K562 (cell line): ENCODE measurements at regions not wholly inside any gene's neighbourhood (a gene's known extent, or its start where the extent isn't known, plus 50 kb on each side); places are given as distances from the start of the nearest gene placed in this dataset.

Experiments used
- CBX1 ChIP-seq: sonication (generic); IDR thresholded peaks from 2 replicates; pipeline ENCODE4 v1.6.1; 2016; ENCODE audit warnings: antibody characterized with exemption, low read depth, mild to moderate bottlenecking
- CHD1 ChIP-seq: fragments of 200-600 bp; sonication (generic); IDR thresholded peaks from one replicate; pipeline ENCODE4 v1.6.1; 2012; ENCODE audit warnings: mild to moderate bottlenecking, moderate library complexity, low read length, inconsistent platforms
- CREBBP ChIP-seq: IDR thresholded peaks from one replicate; pipeline ENCODE4 v1.6.1; 2012; ENCODE audit warnings: low read depth, mild to moderate bottlenecking, control low read depth, inconsistent platforms, low read length
- DMBX1 ChIP-seq: fragments of 250-450 bp; sonication (Bioruptor Pico); IDR thresholded peaks from 2 replicates; pipeline ENCODE4 v1.8.0; 2022; ENCODE audit warnings: inconsistent platforms, mild to moderate bottlenecking, moderate library complexity, borderline replicate concordance
- EP400 ChIP-seq: fragments of 450-650 bp; IDR thresholded peaks from 2 replicates; pipeline ENCODE4 v1.6.1; 2017; ENCODE audit warnings: antibody characterized with exemption, mild to moderate bottlenecking, moderate library complexity
- ESRRB ChIP-seq: fragments of 250-450 bp; sonication (Bioruptor Pico); IDR thresholded peaks from 2 replicates; pipeline ENCODE4 v1.5.0; 2020; ENCODE audit warnings: mild to moderate bottlenecking, moderate library complexity, borderline replicate concordance
- FOS ChIP-seq: IDR thresholded peaks from 3 replicates; pipeline ENCODE4 v1.6.1; 2011; ENCODE audit not compliant: insufficient read length; ENCODE audit errors: extremely low read depth
- HCFC1 ChIP-seq: IDR thresholded peaks from 2 replicates; pipeline ENCODE4 v1.6.1; 2012; ENCODE audit warnings: low read depth, low read length, improper control_type of control experiment
- HMGN3 ChIP-seq: IDR thresholded peaks from 2 replicates; pipeline ENCODE4 v1.6.1; 2011; ENCODE audit warnings: borderline replicate concordance, low read depth, mild to moderate bottlenecking, mixed read lengths, low read length; ENCODE audit not compliant: insufficient read length; ENCODE audit errors: extremely low read depth
- MAFF ChIP-seq: IDR thresholded peaks from 2 replicates; pipeline ENCODE4 v1.6.1; 2012; ENCODE audit warnings: low read length, improper control_type of control experiment
- MAFG ChIP-seq: fragments of 450-650 bp; conservative IDR thresholded peaks from 2 replicates; pipeline ENCODE4 v1.6.1; 2016; ENCODE audit warnings: missing genetic modification characterization, missing compliant biosample characterization
- MCM7 ChIP-seq, 2 experiments: fragments of 450-650 bp; IDR thresholded peaks; 2 replicates each; pipeline ENCODE4 v1.6.1; 2016 to 2018
- MLX ChIP-seq, 2 experiments: fragments of 450-650 bp in 1 of 2; sonication (generic) in 1 of 2; formaldehyde crosslinking; conservative IDR thresholded peaks; 2 replicates each; pipeline versions ENCODE4 v1.4.0 to v1.8.1; 2020 to 2022; ENCODE audit warnings: mild to moderate bottlenecking in 1 of 2, missing genetic modification reagents in 1 of 2
- MTF1 ChIP-seq: fragments of 250-450 bp; sonication (Bioruptor Pico); IDR thresholded peaks from 2 replicates; pipeline ENCODE4 v1.9.0; 2021; ENCODE audit warnings: moderate library complexity, mild to moderate bottlenecking, inconsistent platforms, borderline replicate concordance
- PPARD ChIP-seq: fragments of 250-450 bp; sonication (Bioruptor Pico); IDR thresholded peaks from 2 replicates; pipeline ENCODE4 v1.8.0; 2022; ENCODE audit warnings: inconsistent platforms, mild to moderate bottlenecking, moderate library complexity
- RBM34 ChIP-seq: fragments of 200-400 bp; formaldehyde crosslinking; IDR thresholded peaks from 2 replicates; pipeline ENCODE4 v1.6.1; 2018; ENCODE audit warnings: low read length, borderline replicate concordance; ENCODE audit not compliant: insufficient read depth
- SAFB2 ChIP-seq: fragments of 200-400 bp; formaldehyde crosslinking; IDR thresholded peaks from 2 replicates; pipeline ENCODE4 v1.6.1; 2018; ENCODE audit warnings: borderline replicate concordance, low read length, low read depth, moderate library complexity; ENCODE audit not compliant: severe bottlenecking
- SMAD3 ChIP-seq: fragments of 450-650 bp; formaldehyde crosslinking; conservative IDR thresholded peaks from 2 replicates; pipeline ENCODE4 v1.4.0; 2020; ENCODE audit warnings: mild to moderate bottlenecking
- SMARCA4 ChIP-seq: fragments of 450-650 bp; IDR thresholded peaks from 2 replicates; pipeline ENCODE4 v1.6.1; 2016
- SRSF3 ChIP-seq: fragments of 200-400 bp; formaldehyde crosslinking; IDR thresholded peaks from 2 replicates; pipeline ENCODE4 v1.6.1; 2016; ENCODE audit warnings: mild to moderate bottlenecking, low read length, moderate library complexity; ENCODE audit not compliant: insufficient read depth
- TAF1 ChIP-seq: IDR thresholded peaks from 2 replicates; pipeline ENCODE4 v1.6.1; 2011; ENCODE audit warnings: mild to moderate bottlenecking, low read length, moderate library complexity; ENCODE audit not compliant: insufficient read depth, control insufficient read depth, severe bottlenecking; ENCODE audit errors: extremely low read depth
- ZBTB34 ChIP-seq: fragments of 250-450 bp; sonication (Bioruptor Pico); IDR thresholded peaks from 2 replicates; pipeline ENCODE4 v1.8.0; 2021; ENCODE audit warnings: mild to moderate bottlenecking, moderate library complexity
- ZNF146 ChIP-seq: IDR thresholded peaks from one replicate; pipeline ENCODE4 v1.6.1; 2018; ENCODE audit warnings: missing compliant biosample characterization; ENCODE audit not compliant: unreplicated experiment
- ZNF384 ChIP-seq: IDR thresholded peaks from 2 replicates; pipeline ENCODE4 v1.6.1; 2012; ENCODE audit warnings: low read depth, low read length, improper control_type of control experiment
- ZNF436 ChIP-seq: fragments of 250-450, 450-650 bp; sonication (Bioruptor Pico); formaldehyde crosslinking; IDR thresholded peaks from 2 replicates; pipeline ENCODE4 v1.7.0; 2020; ENCODE audit warnings: mild to moderate bottlenecking
- TF ChIP-seq, protein P1 (sequence below): IDR thresholded peaks from 2 replicates; pipeline ENCODE4 v1.6.1; 2011; ENCODE audit not compliant: insufficient read length; ENCODE audit errors: extremely low read depth

DNA sequence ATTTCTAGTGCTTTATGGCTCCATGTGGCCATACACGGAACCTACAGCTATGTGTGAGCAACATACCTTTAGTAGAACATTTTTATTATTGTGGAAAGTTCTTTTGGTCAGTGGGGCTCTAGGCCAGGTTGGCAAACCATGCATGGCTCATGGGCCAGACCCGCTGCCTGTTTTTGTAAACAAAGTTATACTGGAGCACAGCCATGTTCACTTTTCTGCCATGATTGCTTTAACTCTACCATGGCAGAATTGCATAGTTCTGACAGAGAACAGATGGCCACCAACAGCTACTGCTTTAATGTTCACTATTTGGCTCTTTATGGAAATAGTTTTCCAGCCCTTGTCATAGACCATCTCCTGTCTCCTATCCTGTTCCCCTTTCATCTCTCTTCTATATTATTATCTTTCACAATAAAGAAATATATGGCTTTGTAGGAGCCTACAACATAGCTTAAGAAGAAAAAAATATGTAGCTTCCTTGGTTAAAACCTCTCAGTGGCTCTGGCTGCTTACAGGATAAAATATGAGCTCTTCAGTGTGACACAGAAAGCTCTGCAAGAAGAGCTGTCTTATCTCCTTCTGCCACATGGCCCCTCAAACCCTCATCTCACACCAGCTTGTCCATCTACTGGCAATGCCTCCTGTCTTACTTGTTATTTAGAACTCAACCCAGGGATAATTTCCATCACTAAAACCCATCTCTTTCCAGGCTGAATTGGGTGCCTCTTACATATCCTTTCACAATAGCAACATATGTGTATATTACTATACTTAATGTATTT is 54.6 kb upstream of the RWDD3 start (continued):
- TF ChIP-seq ZNF146 (CRISPR knock-in tag) (no peak), MAFF (no peak), MLX (CRISPR knock-in tag; conservative IDR thresholded peaks at IDR 0.05) (no peak), SRSF3 (no peak), ZNF436 (CRISPR knock-in tag) (no peak), CREBBP (no peak), ESRRB (CRISPR knock-in tag) (no peak), RBM34 (no peak), CBX1 (no peak), ZBTB34 (no peak), PPARD (no peak), EP400 (peak; percentile 57; the same call in 1 of the 2 replicates), MAFG (tag) (no peak), ZNF384 (peak; percentile 14; the same call in 1 of the 2 replicates), MTF1 (no peak), SMAD3 (CRISPR knock-in tag) (0 out of 2 replicates have a peak, but pooled peaks have one; percentile 41), HCFC1 (no peak), DMBX1 (peak; percentile 53; the same call in 1 of the 2 replicates), SAFB2 (no peak), FOS (no peak), CHD1 (no peak), MCM7 (IDR thresholded peaks at IDR 0.05) (no peak), TAF1 (no peak), HMGN3 (no peak), SMARCA4 (peak; percentile 97)
- TF ChIP-seq, protein P1, sequence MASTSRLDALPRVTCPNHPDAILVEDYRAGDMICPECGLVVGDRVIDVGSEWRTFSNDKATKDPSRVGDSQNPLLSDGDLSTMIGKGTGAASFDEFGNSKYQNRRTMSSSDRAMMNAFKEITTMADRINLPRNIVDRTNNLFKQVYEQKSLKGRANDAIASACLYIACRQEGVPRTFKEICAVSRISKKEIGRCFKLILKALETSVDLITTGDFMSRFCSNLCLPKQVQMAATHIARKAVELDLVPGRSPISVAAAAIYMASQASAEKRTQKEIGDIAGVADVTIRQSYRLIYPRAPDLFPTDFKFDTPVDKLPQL: no peak
